SK-N-SH treated with all-trans-retinoic acid at 6 μM for 48 hours (cell line): ENCODE measurements at regions not wholly inside any gene's neighbourhood (a gene's known extent, or its start where the extent isn't known, plus 50 kb on each side); places are given as distances from the start of the nearest gene placed in this dataset.

Source experiments
- BACH2 ChIP-seq: fragments of 250-450 bp; sonication (Bioruptor Pico); IDR thresholded peaks from 2 replicates; pipeline ENCODE4 v1.9.0; 2021; ENCODE audit warnings: mild to moderate bottlenecking, borderline replicate concordance
- OSR1 ChIP-seq: fragments of 250-450 bp; sonication (Bioruptor Pico); IDR thresholded peaks from 2 replicates; pipeline ENCODE4 v1.8.0; 2022; ENCODE audit warnings: moderate library complexity, mild to moderate bottlenecking, inconsistent platforms
- PATZ1 ChIP-seq: fragments of 250-450 bp; sonication (Bioruptor Pico); IDR thresholded peaks from 2 replicates; pipeline ENCODE4 v1.8.0; 2020; ENCODE audit warnings: mild to moderate bottlenecking, moderate library complexity, borderline replicate concordance
- PPARA ChIP-seq: fragments of 250-450 bp; sonication (Bioruptor Pico); IDR thresholded peaks from 2 replicates; pipeline ENCODE4 v1.5.0; 2020; ENCODE audit warnings: mild to moderate bottlenecking, borderline replicate concordance
- TSHZ2 ChIP-seq: fragments of 250-450 bp; sonication (Bioruptor Pico); IDR thresholded peaks from 2 replicates; pipeline ENCODE4 v1.5.0; 2020; ENCODE audit warnings: mild to moderate bottlenecking, moderate library complexity
- ZFP3 ChIP-seq: fragments of 250-450 bp; sonication (Bioruptor Pico); IDR thresholded peaks from 2 replicates; pipeline ENCODE4 v1.5.0; 2020; ENCODE audit warnings: mild to moderate bottlenecking, moderate library complexity
- ZFP30 ChIP-seq: fragments of 450-650 bp; formaldehyde crosslinking; IDR thresholded peaks from 2 replicates; pipeline ENCODE4 v1.5.0; 2022; ENCODE audit warnings: mild to moderate bottlenecking, moderate library complexity
- ZNF70 ChIP-seq: fragments of 450-650 bp; formaldehyde crosslinking; IDR thresholded peaks from 2 replicates; pipeline ENCODE4 v1.5.0; 2020; ENCODE audit warnings: mild to moderate bottlenecking, moderate library complexity

GRCh38 chr20:16810216-16810615, 62.1 kb downstream of the OTOR start:
- TF ChIP-seq BACH2 (CRISPR knock-in tag) (no peak), OSR1 (CRISPR knock-in tag) (no peak), PATZ1 (CRISPR knock-in tag) (no peak), ZFP3 (CRISPR knock-in tag) (no peak), TSHZ2 (no peak), ZNF70 (no peak), ZFP30 (CRISPR knock-in tag) (no peak), PPARA (CRISPR knock-in tag) (no peak)
